ENCODE measurements at regions not wholly inside any gene's neighbourhood (a gene's known extent, or its start where the extent isn't known, plus 50 kb on each side); places are given as distances from the start of the nearest gene placed in this dataset.

DNA sequence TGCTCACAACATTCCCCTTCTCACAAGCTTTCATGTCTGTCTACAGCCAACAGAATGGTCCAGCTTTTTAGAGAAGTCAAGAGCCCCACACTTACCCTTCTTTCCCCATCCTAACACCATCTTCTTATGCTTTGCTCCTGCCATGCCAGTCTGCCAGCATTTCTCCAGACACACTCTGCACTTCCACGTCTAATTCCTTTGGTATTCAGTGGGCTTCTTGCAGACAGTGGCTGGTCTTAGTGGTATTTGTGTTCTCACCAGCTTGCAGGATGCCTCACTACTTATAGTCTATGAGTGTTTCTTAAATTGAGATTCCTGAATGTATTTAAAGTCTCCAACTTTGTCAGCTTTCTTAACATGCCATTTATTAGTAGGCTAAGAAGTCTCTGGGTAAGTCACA, 154.4 kb downstream of the BBOX1 start:
- Histone ChIP-seq H3K4me3 (ENCODE audit: low read depth in 2 of 2, low read length in 1 of 2) (no peak overlapping the region), H3K4me2 (peak overlapping the region; percentile 20; the same call in 1 of the 2 replicates), H3K4me1 (ENCODE audit: control insufficient read depth in 1 of 2, insufficient read depth in 2 of 2, low read depth in 1 of 2, low read length in 1 of 2) (peaks cover 20 to 30% of the 10 kb centered on the region in 2 experiments; a peak in 3 of 4 replicates), H3F3A (replicated peaks; ENCODE audit: insufficient read depth) (peaks cover 3% of the 10 kb centered on the region), H3K9ac (0 out of 2 replicates have a peak overlapping the region, but pooled peaks have one; percentile 9), H3K36me3 (replicated peaks in 1 of 2; ENCODE audit: control insufficient read depth in 1 of 2, insufficient read depth in 2 of 2, low read length in 1 of 2) (no peaks in the 10 kb centered on the region), H3K9me3 (no peaks in the 10 kb centered on the region), H3K27me3 (ENCODE audit: insufficient read depth) (no peaks in the 10 kb centered on the region), H4K20me1 (ENCODE audit: insufficient read depth) (no peaks in the 10 kb centered on the region), H3K9me2 (no peaks in the 10 kb centered on the region), H2AFZ (ENCODE audit: low read depth) (no peak overlapping the region), H3K27ac (ENCODE audit: low read depth in 2 of 2, low read length in 1 of 2) (peak overlapping the region in 1 of 2 experiments; percentile 66; a peak in 2 of 4 replicates), H3K79me2 (ENCODE audit: insufficient read depth) (no peaks in the 10 kb centered on the region)
- no peak for DNase-seq
- CTCF ChIA-PET: interaction anchor here (1.4 to 7.5 kb wide), 3 partner anchors 8 to 291 kb away, joined by 4 to 35 read pairs (median 15); no protein-coding TSS in a partner anchor
- POLR2A ChIA-PET: no interaction called here
- TF ChIP-seq TCF12 (IDR thresholded peaks at IDR 0.05) (peak; percentile 34; the same call in 1 of the 2 replicates), TEAD4 (IDR thresholded peaks at IDR 0.05; ENCODE audit: borderline replicate concordance, insufficient read depth) (no peak)
- 35% methylated on average over 1 of the region's 1 CpG for WGBS (ENCODE audit: low lambda C conversion rate)

DNA sequence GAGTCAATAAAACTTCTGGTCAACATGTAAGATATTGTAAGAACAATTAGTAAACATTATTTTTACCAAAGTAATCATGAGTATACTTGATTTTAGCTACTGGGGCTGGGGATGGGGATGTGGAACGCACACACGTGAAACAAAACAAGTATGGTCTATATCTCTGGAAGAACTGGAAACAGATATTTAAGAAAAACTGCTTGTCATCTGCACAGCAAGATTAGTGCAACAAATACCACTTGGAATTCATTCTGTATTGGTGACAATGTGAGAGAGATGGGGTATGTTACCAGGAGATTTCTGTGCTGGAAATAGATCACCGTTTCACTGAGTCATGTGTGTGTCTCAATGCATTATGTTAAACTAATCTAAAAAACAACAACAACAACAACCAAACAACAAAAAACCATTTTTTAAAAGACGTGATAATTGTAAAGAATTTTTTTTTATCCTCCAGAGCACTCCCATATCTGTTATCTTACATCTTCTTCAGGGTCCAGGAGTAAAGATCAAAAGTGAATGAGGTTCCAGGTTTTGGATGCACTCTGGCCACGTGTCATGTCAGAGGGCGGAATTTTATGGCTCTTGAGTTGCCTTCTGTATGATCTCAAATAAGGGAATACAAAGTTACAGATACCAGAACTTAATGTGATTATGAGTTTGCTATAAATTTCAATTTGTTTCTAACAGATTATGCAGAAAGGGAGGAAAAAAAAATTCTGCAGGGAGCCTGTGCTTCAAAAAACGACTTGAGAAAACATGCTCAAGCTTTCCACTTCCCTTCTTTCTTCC, 153.0 kb downstream of the BBOX1 start:
- no peak for DNase-seq
- Histone ChIP-seq H3K4me1 (ENCODE audit: control insufficient read depth in 1 of 2, insufficient read depth in 2 of 2, low read depth in 1 of 2, low read length in 1 of 2) (peaks cover 20 to 30% of the 10 kb centered on the region in 2 experiments; a peak in 3 of 4 replicates), H3K4me3 (ENCODE audit: low read depth in 2 of 2, low read length in 1 of 2) (no peak overlapping the region), H3K9me2 (no peaks in the 10 kb centered on the region), H3K4me2 (no peak overlapping the region), H3K27ac (ENCODE audit: low read depth in 2 of 2, low read length in 1 of 2) (no peak overlapping the region), H3K9me3 (no peaks in the 10 kb centered on the region), H2AFZ (ENCODE audit: low read depth) (no peak overlapping the region), H3K79me2 (ENCODE audit: insufficient read depth) (no peaks in the 10 kb centered on the region), H3K36me3 (replicated peaks in 1 of 2; ENCODE audit: control insufficient read depth in 1 of 2, insufficient read depth in 2 of 2, low read length in 1 of 2) (no peaks in the 10 kb centered on the region), H3K27me3 (ENCODE audit: insufficient read depth) (no peaks in the 10 kb centered on the region), H3F3A (replicated peaks; ENCODE audit: insufficient read depth) (no peaks in the 10 kb centered on the region), H4K20me1 (ENCODE audit: insufficient read depth) (no peaks in the 10 kb centered on the region), H3K9ac (no peak overlapping the region)
- POLR2A ChIA-PET: no interaction called here
- WGBS (ENCODE audit: low lambda C conversion rate): 83% methylated on average over 7 of the region's 7 CpGs
- CTCF ChIA-PET: interaction anchor here (1.0 to 7.5 kb wide), 6 partner anchors 10 to 305 kb away, joined by 3 to 35 read pairs (median 8); no protein-coding TSS in a partner anchor
- TF ChIP-seq TCF12 (IDR thresholded peaks at IDR 0.05) (no peak), RXRA (IDR thresholded peaks at IDR 0.05; ENCODE audit: borderline replicate concordance, low read depth) (no peak), GABPA (IDR thresholded peaks at IDR 0.05; ENCODE audit: low read depth) (no peak), FOXM1 (IDR thresholded peaks at IDR 0.05; ENCODE audit: low read depth) (no peak), MEF2A (IDR thresholded peaks at IDR 0.05; ENCODE audit: borderline replicate concordance, low read depth) (no peak), EZH2phosphoT487 (IDR thresholded peaks at IDR 0.05; ENCODE audit: borderline replicate concordance, low read depth) (no peak), CHD2 (IDR thresholded peaks at IDR 0.05; ENCODE audit: low read length, partially characterized antibody) (no peak), TAF1 (IDR thresholded peaks at IDR 0.05; ENCODE audit: borderline replicate concordance, low read depth, low read length) (no peak), MXI1 (IDR thresholded peaks at IDR 0.05; ENCODE audit: low read depth, low read length) (no peak)
- TF ChIP-seq, protein P1, sequence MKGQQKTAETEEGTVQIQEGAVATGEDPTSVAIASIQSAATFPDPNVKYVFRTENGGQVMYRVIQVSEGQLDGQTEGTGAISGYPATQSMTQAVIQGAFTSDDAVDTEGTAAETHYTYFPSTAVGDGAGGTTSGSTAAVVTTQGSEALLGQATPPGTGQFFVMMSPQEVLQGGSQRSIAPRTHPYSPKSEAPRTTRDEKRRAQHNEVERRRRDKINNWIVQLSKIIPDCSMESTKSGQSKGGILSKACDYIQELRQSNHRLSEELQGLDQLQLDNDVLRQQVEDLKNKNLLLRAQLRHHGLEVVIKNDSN (IDR thresholded peaks at IDR 0.05; ENCODE audit: borderline replicate concordance, low read depth): no peak
- TF ChIP-seq, protein P2, sequence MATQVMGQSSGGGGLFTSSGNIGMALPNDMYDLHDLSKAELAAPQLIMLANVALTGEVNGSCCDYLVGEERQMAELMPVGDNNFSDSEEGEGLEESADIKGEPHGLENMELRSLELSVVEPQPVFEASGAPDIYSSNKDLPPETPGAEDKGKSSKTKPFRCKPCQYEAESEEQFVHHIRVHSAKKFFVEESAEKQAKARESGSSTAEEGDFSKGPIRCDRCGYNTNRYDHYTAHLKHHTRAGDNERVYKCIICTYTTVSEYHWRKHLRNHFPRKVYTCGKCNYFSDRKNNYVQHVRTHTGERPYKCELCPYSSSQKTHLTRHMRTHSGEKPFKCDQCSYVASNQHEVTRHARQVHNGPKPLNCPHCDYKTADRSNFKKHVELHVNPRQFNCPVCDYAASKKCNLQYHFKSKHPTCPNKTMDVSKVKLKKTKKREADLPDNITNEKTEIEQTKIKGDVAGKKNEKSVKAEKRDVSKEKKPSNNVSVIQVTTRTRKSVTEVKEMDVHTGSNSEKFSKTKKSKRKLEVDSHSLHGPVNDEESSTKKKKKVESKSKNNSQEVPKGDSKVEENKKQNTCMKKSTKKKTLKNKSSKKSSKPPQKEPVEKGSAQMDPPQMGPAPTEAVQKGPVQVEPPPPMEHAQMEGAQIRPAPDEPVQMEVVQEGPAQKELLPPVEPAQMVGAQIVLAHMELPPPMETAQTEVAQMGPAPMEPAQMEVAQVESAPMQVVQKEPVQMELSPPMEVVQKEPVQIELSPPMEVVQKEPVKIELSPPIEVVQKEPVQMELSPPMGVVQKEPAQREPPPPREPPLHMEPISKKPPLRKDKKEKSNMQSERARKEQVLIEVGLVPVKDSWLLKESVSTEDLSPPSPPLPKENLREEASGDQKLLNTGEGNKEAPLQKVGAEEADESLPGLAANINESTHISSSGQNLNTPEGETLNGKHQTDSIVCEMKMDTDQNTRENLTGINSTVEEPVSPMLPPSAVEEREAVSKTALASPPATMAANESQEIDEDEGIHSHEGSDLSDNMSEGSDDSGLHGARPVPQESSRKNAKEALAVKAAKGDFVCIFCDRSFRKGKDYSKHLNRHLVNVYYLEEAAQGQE (IDR thresholded peaks at IDR 0.05; ENCODE audit: low read depth, low read length): no peak

Measured in SK-N-SH (cell line).